Immature natural killer cell (primary cell): ENCODE measurements at regions not wholly inside any gene's neighbourhood (a gene's known extent, or its start where the extent isn't known, plus 50 kb on each side); places are given as distances from the start of the nearest gene placed in this dataset.

Source experiments
- DNase-seq, 3 donors: peaks; one replicate each; pipeline ENCODE4 v3.0.0; 2022; ENCODE audit warnings: mixed read lengths in 1 of 3
- H3K27ac Mint-ChIP-seq, 6 donors: one replicate each; pipeline ENCODE4 v1.8.0; 2020; ENCODE audit warnings: mixed read lengths in 6 of 6, mild to moderate bottlenecking in 5 of 6, inconsistent platforms in 4 of 6, moderate library complexity in 3 of 6
- H3K27me3 Mint-ChIP-seq, 3 donors: one replicate each; pipeline ENCODE4 v1.8.0; 2020 to 2021; ENCODE audit warnings: low read depth in 3 of 3, mild to moderate bottlenecking in 3 of 3, mixed read lengths in 3 of 3, moderate library complexity in 3 of 3, inconsistent platforms in 1 of 3
- H3K36me3 Mint-ChIP-seq, 3 donors: one replicate each; pipeline ENCODE4 v1.8.0; 2020; ENCODE audit warnings: mixed read lengths in 3 of 3, inconsistent platforms in 2 of 3, mild to moderate bottlenecking in 2 of 3
- H3K4me1 Mint-ChIP-seq, 2 donors: one replicate each; pipeline ENCODE4 v1.8.0; 2020; ENCODE audit warnings: inconsistent platforms in 2 of 2, mild to moderate bottlenecking in 2 of 2, mixed read lengths in 2 of 2, moderate library complexity in 1 of 2
- H3K4me3 Mint-ChIP-seq, 5 donors: one replicate each; pipeline ENCODE4 v1.8.0; 2020; ENCODE audit warnings: mild to moderate bottlenecking in 5 of 5, mixed read lengths in 5 of 5, inconsistent platforms in 3 of 5, moderate library complexity in 3 of 5
- H3K9me3 Mint-ChIP-seq, 6 donors: one replicate each; pipeline ENCODE4 v1.8.0; 2020; ENCODE audit warnings: mild to moderate bottlenecking in 6 of 6, mixed read lengths in 6 of 6, inconsistent platforms in 4 of 6, moderate library complexity in 3 of 6

- H3K27ac Mint-ChIP-seq = no peak overlapping the region
- H3K4me3 Mint-ChIP-seq = no peak overlapping the region
- peaks cover 0 to 3% (median 0%) of the 10 kb centered on the region in 3 donors for H3K27me3 Mint-ChIP-seq
- H3K4me1 Mint-ChIP-seq = no peaks in the 10 kb centered on the region
- DNase-seq = no peak
- peaks cover 5 to 62% (median 40%) of the 10 kb centered on the region in 6 donors for H3K9me3 Mint-ChIP-seq
- peaks cover 0 to 3% (median 0%) of the 10 kb centered on the region in 3 donors for H3K36me3 Mint-ChIP-seq
Observed at GRCh38 chr5:17690473-17690872, 56.2 kb downstream of the TAF11L14 start.

- Mint-ChIP-seq H3K27ac (no peak overlapping the region), H3K36me3 (peaks cover 0 to 3% (median 0%) of the 10 kb centered on the region in 3 donors), H3K4me3 (no peak overlapping the region), H3K4me1 (no peaks in the 10 kb centered on the region), H3K9me3 (peaks cover 4 to 57% (median 40%) of the 10 kb centered on the region in 6 donors), H3K27me3 (peaks cover 0 to 3% (median 0%) of the 10 kb centered on the region in 3 donors)
- DNase-seq = no peak
Observed at GRCh38 chr5:17691762-17692161, 57.5 kb downstream of the TAF11L14 start.

GRCh38 chr5:17694371-17694770, 60.1 kb downstream of the TAF11L14 start:
- H3K9me3 Mint-ChIP-seq = peaks cover 4 to 65% (median 40%) of the 10 kb centered on the region in 6 donors
- H3K36me3 Mint-ChIP-seq = peaks cover 0 to 3% (median 0%) of the 10 kb centered on the region in 3 donors
- H3K27ac Mint-ChIP-seq = no peak overlapping the region
- no peak for DNase-seq
- H3K4me3 Mint-ChIP-seq = no peak overlapping the region
- no peaks in the 10 kb centered on the region for H3K4me1 Mint-ChIP-seq
- H3K27me3 Mint-ChIP-seq = peaks cover 0 to 3% (median 0%) of the 10 kb centered on the region in 3 donors

GRCh38 chr5:17694914-17695313, 60.7 kb downstream of the TAF11L14 start:
- H3K4me3 Mint-ChIP-seq = no peak overlapping the region
- no peaks in the 10 kb centered on the region for H3K4me1 Mint-ChIP-seq
- peaks cover 0 to 3% (median 0%) of the 10 kb centered on the region in 3 donors for H3K36me3 Mint-ChIP-seq
- no peak for DNase-seq
- H3K27me3 Mint-ChIP-seq = peaks cover 0 to 2% (median 0%) of the 10 kb centered on the region in 3 donors
- H3K9me3 Mint-ChIP-seq = peaks cover 5 to 64% (median 40%) of the 10 kb centered on the region in 6 donors
- no peak overlapping the region for H3K27ac Mint-ChIP-seq

GRCh38 chr5:17696627-17697026, 62.4 kb downstream of the TAF11L14 start:
- no peaks in the 10 kb centered on the region for H3K27me3 Mint-ChIP-seq
- H3K36me3 Mint-ChIP-seq = peaks cover 0 to 3% (median 0%) of the 10 kb centered on the region in 3 donors
- no peak for DNase-seq
- no peak overlapping the region for H3K4me3 Mint-ChIP-seq
- peaks cover 8 to 60% (median 41%) of the 10 kb centered on the region in 6 donors for H3K9me3 Mint-ChIP-seq
- no peaks in the 10 kb centered on the region for H3K4me1 Mint-ChIP-seq
- no peak overlapping the region for H3K27ac Mint-ChIP-seq

GRCh38 chr5:17697671-17698070, 63.4 kb downstream of the TAF11L14 start:
- H3K9me3 Mint-ChIP-seq = peaks cover 8 to 55% (median 35%) of the 10 kb centered on the region in 6 donors
- no peaks in the 10 kb centered on the region for H3K27me3 Mint-ChIP-seq
- H3K27ac Mint-ChIP-seq = no peak overlapping the region
- H3K4me3 Mint-ChIP-seq = no peak overlapping the region
- DNase-seq = no peak
- no peaks in the 10 kb centered on the region for H3K4me1 Mint-ChIP-seq
- peaks cover 0 to 3% (median 0%) of the 10 kb centered on the region in 3 donors for H3K36me3 Mint-ChIP-seq

GRCh38 chr5:17709011-17709710, 74.9 kb downstream of the TAF11L14 start:
- no peak for DNase-seq
- Mint-ChIP-seq H3K27me3 (no peaks in the 10 kb centered on the region), H3K4me3 (no peak overlapping the region), H3K27ac (no peak overlapping the region), H3K4me1 (peaks cover 0 to 5% of the 10 kb centered on the region in 2 donors), H3K36me3 (peaks cover 0 to 3% (median 0%) of the 10 kb centered on the region in 3 donors), H3K9me3 (peaks cover 10 to 53% (median 17%) of the 10 kb centered on the region in 6 donors)

- DNase-seq = peak in 1 of 3 donors; percentile 26
- Mint-ChIP-seq H3K27me3 (peaks cover 0 to 2% (median 0%) of the 10 kb centered on the region in 3 donors), H3K4me3 (peak overlapping the region in 1 of 5 donors; percentile 71), H3K4me1 (peaks cover 0 to 5% of the 10 kb centered on the region in 2 donors), H3K27ac (no peak overlapping the region), H3K9me3 (peaks cover 14 to 45% (median 20%) of the 10 kb centered on the region in 6 donors), H3K36me3 (peaks cover 0 to 3% (median 0%) of the 10 kb centered on the region in 3 donors)
Observed at GRCh38 chr5:17713301-17713700, 79.0 kb downstream of the TAF11L14 start.

- Mint-ChIP-seq H3K36me3 (peaks cover 0 to 3% (median 0%) of the 10 kb centered on the region in 3 donors), H3K27me3 (peaks cover 0 to 2% (median 0%) of the 10 kb centered on the region in 3 donors), H3K4me3 (no peak overlapping the region), H3K9me3 (peaks cover 15 to 43% (median 20%) of the 10 kb centered on the region in 6 donors), H3K4me1 (peaks cover 0 to 5% of the 10 kb centered on the region in 2 donors), H3K27ac (no peak overlapping the region)
- no peak for DNase-seq
Observed at GRCh38 chr5:17714186-17714585, 79.9 kb downstream of the TAF11L14 start.

GRCh38 chr5:17719592-17719991, 85.3 kb downstream of the TAF11L14 start:
- no peak for DNase-seq
- Mint-ChIP-seq H3K9me3 (peaks cover 3 to 45% (median 20%) of the 10 kb centered on the region in 6 donors), H3K36me3 (no peaks in the 10 kb centered on the region), H3K27ac (no peak overlapping the region), H3K4me1 (no peaks in the 10 kb centered on the region), H3K4me3 (no peak overlapping the region), H3K27me3 (peaks cover 0 to 2% (median 0%) of the 10 kb centered on the region in 3 donors)

GRCh38 chr5:17720071-17720470, 85.8 kb downstream of the TAF11L14 start:
- Mint-ChIP-seq H3K27ac (no peak overlapping the region), H3K4me3 (no peak overlapping the region), H3K27me3 (peaks cover 0 to 2% (median 0%) of the 10 kb centered on the region in 3 donors), H3K4me1 (no peaks in the 10 kb centered on the region), H3K36me3 (no peaks in the 10 kb centered on the region), H3K9me3 (peaks cover 3 to 42% (median 19%) of the 10 kb centered on the region in 6 donors)
- DNase-seq = no peak

GRCh38 chr5:17723876-17724275, 89.6 kb downstream of the TAF11L14 start:
- no peaks in the 10 kb centered on the region for H3K27me3 Mint-ChIP-seq
- no peak for DNase-seq

GRCh38 chr5:17727098-17727497, 92.8 kb downstream of the TAF11L14 start:
- no peaks in the 10 kb centered on the region for H3K4me1 Mint-ChIP-seq

More at GRCh38 chr5:17723876-17724275, 89.6 kb downstream of the TAF11L14 start:
- H3K4me1 Mint-ChIP-seq = no peaks in the 10 kb centered on the region
- no peak overlapping the region for H3K4me3 Mint-ChIP-seq
- no peak overlapping the region for H3K27ac Mint-ChIP-seq
- H3K36me3 Mint-ChIP-seq = no peaks in the 10 kb centered on the region
- H3K9me3 Mint-ChIP-seq = peaks cover 5 to 56% (median 13%) of the 10 kb centered on the region in 6 donors

GRCh38 chr5:17730421-17730820, 96.2 kb downstream of the TAF11L14 start:
- H3K4me1 Mint-ChIP-seq = no peaks in the 10 kb centered on the region
- DNase-seq = no peak
- H3K9me3 Mint-ChIP-seq = peaks cover 9 to 54% (median 16%) of the 10 kb centered on the region in 6 donors
- H3K27ac Mint-ChIP-seq = no peak overlapping the region
- H3K27me3 Mint-ChIP-seq = no peaks in the 10 kb centered on the region
- no peak overlapping the region for H3K4me3 Mint-ChIP-seq
- peaks cover 0 to 4% (median 0%) of the 10 kb centered on the region in 3 donors for H3K36me3 Mint-ChIP-seq

More at GRCh38 chr5:17727098-17727497, 92.8 kb downstream of the TAF11L14 start:
- H3K9me3 Mint-ChIP-seq = peaks cover 9 to 58% (median 15%) of the 10 kb centered on the region in 6 donors
- no peaks in the 10 kb centered on the region for H3K27me3 Mint-ChIP-seq
- no peak overlapping the region for H3K27ac Mint-ChIP-seq
- no peak overlapping the region for H3K4me3 Mint-ChIP-seq
- DNase-seq = no peak
- H3K36me3 Mint-ChIP-seq = peaks cover 0 to 4% (median 0%) of the 10 kb centered on the region in 3 donors
